A549 (cell line): ENCODE measurements at regions not wholly inside any gene's neighbourhood (a gene's known extent, or its start where the extent isn't known, plus 50 kb on each side); places are given as distances from the start of the nearest gene placed in this dataset.

Experiments
- EHF ChIP-seq: fragments of 250-450 bp; sonication (Bioruptor Pico); IDR thresholded peaks from 2 replicates; pipeline ENCODE4 v1.5.0; 2020; ENCODE audit warnings: mild to moderate bottlenecking
- EHMT2 ChIP-seq: fragments of 200-600 bp; sonication (generic); IDR thresholded peaks from 2 replicates; pipeline ENCODE4 v1.6.1; 2016; ENCODE audit warnings: antibody characterized with exemption, low read depth, mild to moderate bottlenecking, moderate library complexity
- EP300 ChIP-seq, 2 experiments: fragments of >200 bp; sonication (Bioruptor Twin); formaldehyde crosslinking; IDR thresholded peaks; 2 replicates in 1 of 2; 3 replicates in 1 of 2; pipeline ENCODE4 v1.6.1; 2016 to 2017
- NFE2L2 ChIP-seq: fragments of 150-350 bp; conservative IDR thresholded peaks from 2 replicates; pipeline ENCODE4 v1.6.1; 2014; ENCODE audit warnings: low read length
- POLR2A ChIP-seq: IDR thresholded peaks from 2 replicates; pipeline ENCODE4 v1.6.1; 2012; ENCODE audit warnings: mild to moderate bottlenecking, low read length
- ZSCAN20 ChIP-seq: fragments of 250-450 bp; sonication (Bioruptor Pico); IDR thresholded peaks from 2 replicates; pipeline ENCODE4 v1.8.0; 2022; ENCODE audit warnings: mild to moderate bottlenecking, moderate library complexity
- TF ChIP-seq, protein P1 (sequence below): fragments of 150-350 bp; IDR thresholded peaks from 2 replicates; pipeline ENCODE4 v1.6.1; 2014; ENCODE audit warnings: low read depth, mild to moderate bottlenecking, low read length
- TF ChIP-seq, protein P2 (sequence below): fragments of 200-600 bp; sonication (generic); IDR thresholded peaks from 2 replicates; pipeline ENCODE4 v1.6.1; 2016; ENCODE audit warnings: antibody characterized with exemption, mild to moderate bottlenecking, moderate library complexity

GRCh38 chr5:2260211-2261003, 377.7 kb upstream of the IRX4 start:
- TF ChIP-seq POLR2A (no peak), EHMT2 (no peak), NFE2L2 (no peak), EHF (CRISPR knock-in tag) (no peak), ZSCAN20 (CRISPR knock-in tag) (no peak), EP300 (IDR thresholded peaks at IDR 0.05) (no peak)
- TF ChIP-seq, protein P1, sequence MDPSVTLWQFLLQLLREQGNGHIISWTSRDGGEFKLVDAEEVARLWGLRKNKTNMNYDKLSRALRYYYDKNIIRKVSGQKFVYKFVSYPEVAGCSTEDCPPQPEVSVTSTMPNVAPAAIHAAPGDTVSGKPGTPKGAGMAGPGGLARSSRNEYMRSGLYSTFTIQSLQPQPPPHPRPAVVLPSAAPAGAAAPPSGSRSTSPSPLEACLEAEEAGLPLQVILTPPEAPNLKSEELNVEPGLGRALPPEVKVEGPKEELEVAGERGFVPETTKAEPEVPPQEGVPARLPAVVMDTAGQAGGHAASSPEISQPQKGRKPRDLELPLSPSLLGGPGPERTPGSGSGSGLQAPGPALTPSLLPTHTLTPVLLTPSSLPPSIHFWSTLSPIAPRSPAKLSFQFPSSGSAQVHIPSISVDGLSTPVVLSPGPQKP, result no peak
- TF ChIP-seq, protein P2, sequence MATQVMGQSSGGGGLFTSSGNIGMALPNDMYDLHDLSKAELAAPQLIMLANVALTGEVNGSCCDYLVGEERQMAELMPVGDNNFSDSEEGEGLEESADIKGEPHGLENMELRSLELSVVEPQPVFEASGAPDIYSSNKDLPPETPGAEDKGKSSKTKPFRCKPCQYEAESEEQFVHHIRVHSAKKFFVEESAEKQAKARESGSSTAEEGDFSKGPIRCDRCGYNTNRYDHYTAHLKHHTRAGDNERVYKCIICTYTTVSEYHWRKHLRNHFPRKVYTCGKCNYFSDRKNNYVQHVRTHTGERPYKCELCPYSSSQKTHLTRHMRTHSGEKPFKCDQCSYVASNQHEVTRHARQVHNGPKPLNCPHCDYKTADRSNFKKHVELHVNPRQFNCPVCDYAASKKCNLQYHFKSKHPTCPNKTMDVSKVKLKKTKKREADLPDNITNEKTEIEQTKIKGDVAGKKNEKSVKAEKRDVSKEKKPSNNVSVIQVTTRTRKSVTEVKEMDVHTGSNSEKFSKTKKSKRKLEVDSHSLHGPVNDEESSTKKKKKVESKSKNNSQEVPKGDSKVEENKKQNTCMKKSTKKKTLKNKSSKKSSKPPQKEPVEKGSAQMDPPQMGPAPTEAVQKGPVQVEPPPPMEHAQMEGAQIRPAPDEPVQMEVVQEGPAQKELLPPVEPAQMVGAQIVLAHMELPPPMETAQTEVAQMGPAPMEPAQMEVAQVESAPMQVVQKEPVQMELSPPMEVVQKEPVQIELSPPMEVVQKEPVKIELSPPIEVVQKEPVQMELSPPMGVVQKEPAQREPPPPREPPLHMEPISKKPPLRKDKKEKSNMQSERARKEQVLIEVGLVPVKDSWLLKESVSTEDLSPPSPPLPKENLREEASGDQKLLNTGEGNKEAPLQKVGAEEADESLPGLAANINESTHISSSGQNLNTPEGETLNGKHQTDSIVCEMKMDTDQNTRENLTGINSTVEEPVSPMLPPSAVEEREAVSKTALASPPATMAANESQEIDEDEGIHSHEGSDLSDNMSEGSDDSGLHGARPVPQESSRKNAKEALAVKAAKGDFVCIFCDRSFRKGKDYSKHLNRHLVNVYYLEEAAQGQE, result no peak
